Neural progenitor cell (in vitro differentiated cells): ENCODE measurements at regions not wholly inside any gene's neighbourhood (a gene's known extent, or its start where the extent isn't known, plus 50 kb on each side); places are given as distances from the start of the nearest gene placed in this dataset.

Experiments
- EZH2 ChIP-seq: fragments of 200-600 bp; sonication (generic); IDR thresholded peaks from 2 replicates; pipeline ENCODE4 v1.6.1; 2017; ENCODE audit warnings: antibody characterized with exemption, mild to moderate bottlenecking, moderate library complexity
- TF ChIP-seq, protein P1 (sequence below): fragments of 200-600 bp; sonication (generic); IDR thresholded peaks from 2 replicates; pipeline ENCODE4 v1.5.1; 2017; ENCODE audit warnings: antibody characterized with exemption, mild to moderate bottlenecking

DNA sequence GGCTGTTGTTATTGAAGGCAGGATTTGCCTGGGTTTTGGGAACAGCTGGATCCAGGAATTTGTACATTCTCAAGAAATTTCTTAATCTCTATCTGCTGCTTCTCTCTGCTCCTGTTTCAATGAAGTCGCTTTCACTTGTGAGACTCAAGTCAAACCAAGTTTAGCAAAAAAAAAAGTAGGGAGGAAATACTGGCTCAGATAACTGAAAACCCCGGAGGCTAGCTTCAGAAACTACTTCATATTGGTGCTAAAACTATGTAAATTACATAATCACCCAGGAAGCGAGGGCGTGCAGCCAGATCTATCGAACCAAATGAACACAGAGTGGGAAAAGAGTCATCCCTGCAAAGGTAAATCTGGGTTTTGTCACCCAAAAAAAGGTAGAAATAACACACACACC lies 68.3 kb upstream of the FICD start:
- TF ChIP-seq, protein P1, sequence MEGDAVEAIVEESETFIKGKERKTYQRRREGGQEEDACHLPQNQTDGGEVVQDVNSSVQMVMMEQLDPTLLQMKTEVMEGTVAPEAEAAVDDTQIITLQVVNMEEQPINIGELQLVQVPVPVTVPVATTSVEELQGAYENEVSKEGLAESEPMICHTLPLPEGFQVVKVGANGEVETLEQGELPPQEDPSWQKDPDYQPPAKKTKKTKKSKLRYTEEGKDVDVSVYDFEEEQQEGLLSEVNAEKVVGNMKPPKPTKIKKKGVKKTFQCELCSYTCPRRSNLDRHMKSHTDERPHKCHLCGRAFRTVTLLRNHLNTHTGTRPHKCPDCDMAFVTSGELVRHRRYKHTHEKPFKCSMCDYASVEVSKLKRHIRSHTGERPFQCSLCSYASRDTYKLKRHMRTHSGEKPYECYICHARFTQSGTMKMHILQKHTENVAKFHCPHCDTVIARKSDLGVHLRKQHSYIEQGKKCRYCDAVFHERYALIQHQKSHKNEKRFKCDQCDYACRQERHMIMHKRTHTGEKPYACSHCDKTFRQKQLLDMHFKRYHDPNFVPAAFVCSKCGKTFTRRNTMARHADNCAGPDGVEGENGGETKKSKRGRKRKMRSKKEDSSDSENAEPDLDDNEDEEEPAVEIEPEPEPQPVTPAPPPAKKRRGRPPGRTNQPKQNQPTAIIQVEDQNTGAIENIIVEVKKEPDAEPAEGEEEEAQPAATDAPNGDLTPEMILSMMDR: no peak
- TF ChIP-seq EZH2: no peak
